Naive thymus-derived CD4-positive, alpha-beta T cell (primary cell): ENCODE measurements at regions not wholly inside any gene's neighbourhood (a gene's known extent, or its start where the extent isn't known, plus 50 kb on each side); places are given as distances from the start of the nearest gene placed in this dataset.

Experiments
- ATAC-seq: fragments of 150-1000 bp; cut with Tn5 transposase; 2 replicates; pipeline ENCODE4 v1.10.0; 2021; ENCODE audit warnings: mild to moderate bottlenecking, moderate library complexity
- CTCF ChIA-PET: fragments of 350-600 bp; sonication (Branson Sonifier 250); formaldehyde crosslinking; loops from one replicate; lab custom pipeline; 2021; ENCODE audit warnings: antibody characterized with exemption; lab: Charles Lee
- POLR2A ChIA-PET: fragments of 350-600 bp; sonication (Branson Sonifier 250); formaldehyde crosslinking; loops from one replicate; lab custom pipeline; 2021; ENCODE audit warnings: antibody characterized with exemption, inconsistent platforms; lab: Charles Lee
- DNase-seq, 9 donors: peaks; one replicate each; pipeline versions ENCODE4 v3.0.0 to v3.0.0-alpha.2; 2020 to 2022; ENCODE audit warnings: mixed read lengths in 1 of 9
- H3K27ac ChIP-seq: one replicate; pipeline ENCODE4 v1.7.0; 2013; ENCODE audit warnings: mild to moderate bottlenecking, low read depth, low read length, moderate library complexity
- H3K27me3 ChIP-seq, 2 donors: one replicate each; pipeline ENCODE4 v1.7.0; 2013; ENCODE audit warnings: low read length in 2 of 2, mild to moderate bottlenecking in 2 of 2, moderate library complexity in 2 of 2; ENCODE audit not compliant: control insufficient read depth in 2 of 2, insufficient read depth in 2 of 2
- H3K36me3 ChIP-seq, 3 experiments: 1 replicate in 2 of 3; 2 replicates in 1 of 3; pipeline ENCODE4 v1.7.0; 2013; ENCODE audit warnings: low read length in 3 of 3, mild to moderate bottlenecking in 3 of 3, moderate library complexity in 1 of 3; ENCODE audit not compliant: insufficient read depth in 3 of 3, control insufficient read depth in 2 of 3
- H3K4me1 ChIP-seq, 2 donors: one replicate each; pipeline ENCODE4 v1.7.0; 2013; ENCODE audit warnings: low read length in 2 of 2, mild to moderate bottlenecking in 2 of 2, moderate library complexity in 1 of 2; ENCODE audit not compliant: control insufficient read depth in 2 of 2, insufficient read depth in 2 of 2
- H3K4me3 ChIP-seq: 2 replicates; pipeline ENCODE4 v1.7.0; 2013; ENCODE audit warnings: mild to moderate bottlenecking, low read length
- H3K9me3 ChIP-seq, 3 experiments: 1 replicate in 2 of 3; 2 replicates in 1 of 3; pipeline ENCODE4 v1.7.0; 2013; ENCODE audit warnings: low read length in 3 of 3; ENCODE audit not compliant: control insufficient read depth in 2 of 3
- H3K27ac Mint-ChIP-seq, 9 donors: one replicate each; pipeline ENCODE4 v1.8.0; 2020 to 2022; ENCODE audit warnings: mixed read lengths in 9 of 9, mild to moderate bottlenecking in 8 of 9, moderate library complexity in 5 of 9, inconsistent platforms in 2 of 9
- H3K27me3 Mint-ChIP-seq, 5 donors: one replicate each; pipeline ENCODE4 v1.8.0; 2021 to 2022; ENCODE audit warnings: mixed read lengths in 5 of 5, mild to moderate bottlenecking in 1 of 5
- H3K36me3 Mint-ChIP-seq, 5 donors: one replicate each; pipeline ENCODE4 v1.8.0; 2020 to 2022; ENCODE audit warnings: mixed read lengths in 5 of 5, mild to moderate bottlenecking in 3 of 5, inconsistent platforms in 1 of 5
- H3K4me1 Mint-ChIP-seq, 7 donors: one replicate each; pipeline ENCODE4 v1.8.0; 2020 to 2022; ENCODE audit warnings: mixed read lengths in 7 of 7, mild to moderate bottlenecking in 3 of 7, inconsistent platforms in 1 of 7
- H3K4me3 Mint-ChIP-seq, 10 donors: one replicate each; pipeline ENCODE4 v1.8.0; 2020 to 2022; ENCODE audit warnings: mild to moderate bottlenecking in 10 of 10, mixed read lengths in 10 of 10, moderate library complexity in 6 of 10, inconsistent platforms in 2 of 10
- H3K9me3 Mint-ChIP-seq, 11 donors: one replicate each; pipeline ENCODE4 v1.8.0; 2020 to 2022; ENCODE audit warnings: mixed read lengths in 11 of 11, mild to moderate bottlenecking in 4 of 11, inconsistent platforms in 1 of 11, moderate library complexity in 1 of 11
- intact Hi-C, 2 donors: fragments of 100-400 bp; cut with micrococcal nuclease; formaldehyde crosslinking; loops; one replicate each; pipeline ENCODE4 v1.15.1; 2023

- CTCF ChIA-PET: no interaction called here
- Mint-ChIP-seq H3K27ac (no peak overlapping the region), H3K27me3 (peaks cover 0 to 7% (median 0%) of the 10 kb centered on the region in 5 donors), H3K4me3 (no peak overlapping the region), H3K36me3 (peaks cover 0 to 4% (median 0%) of the 10 kb centered on the region in 5 donors), H3K9me3 (peaks cover 0 to 3% (median 0%) of the 10 kb centered on the region in 11 donors), H3K4me1 (peaks cover 0 to 1% (median 0%) of the 10 kb centered on the region in 7 donors)
- no peaks in the 10 kb centered on the region for H3K9me3 ChIP-seq
- H3K36me3 ChIP-seq: no peaks in the 10 kb centered on the region
- no peak overlapping the region for H3K4me3 ChIP-seq
- no peaks in the 10 kb centered on the region for H3K4me1 ChIP-seq
- ATAC-seq (no peak), DNase-seq (no peak)
- POLR2A ChIA-PET: no interaction called here
- intact Hi-C loops: no loop called here
- H3K27me3 ChIP-seq: no peaks in the 10 kb centered on the region
- H3K27ac ChIP-seq: no peak overlapping the region
Measured at GRCh38 chr2:7878786-7879482, 802.9 kb upstream of the ID2 start.

GRCh38 chr2:7879483-7879835 is 802.4 kb upstream of the ID2 start:
- H3K4me3 Mint-ChIP-seq: no peak overlapping the region
- no peak overlapping the region for H3K4me3 ChIP-seq
- no peak overlapping the region for H3K27ac Mint-ChIP-seq
- H3K27me3 Mint-ChIP-seq: peaks cover 0 to 7% (median 0%) of the 10 kb centered on the region in 5 donors
- no peak for ATAC-seq
- peaks cover 0 to 4% (median 0%) of the 10 kb centered on the region in 5 donors for H3K36me3 Mint-ChIP-seq
- DNase-seq: no peak
- no peaks in the 10 kb centered on the region for H3K9me3 ChIP-seq
- peaks cover 0 to 4% (median 0%) of the 10 kb centered on the region in 7 donors for H3K4me1 Mint-ChIP-seq
- ChIA-PET CTCF (no interaction called here), POLR2A (no interaction called here)
- H3K36me3 ChIP-seq: no peaks in the 10 kb centered on the region
- H3K27ac ChIP-seq: no peak overlapping the region
- H3K9me3 Mint-ChIP-seq: peaks cover 0 to 6% (median 0%) of the 10 kb centered on the region in 11 donors
- H3K27me3 ChIP-seq: no peaks in the 10 kb centered on the region
- H3K4me1 ChIP-seq: no peaks in the 10 kb centered on the region
- intact Hi-C loops: no loop called here

- Histone ChIP-seq H3K4me1 (no peaks in the 10 kb centered on the region), H3K27me3 (no peaks in the 10 kb centered on the region), H3K27ac (no peak overlapping the region), H3K4me3 (no peak overlapping the region), H3K36me3 (no peaks in the 10 kb centered on the region), H3K9me3 (no peaks in the 10 kb centered on the region)
- H3K27ac Mint-ChIP-seq: no peak overlapping the region
- H3K27me3 Mint-ChIP-seq: peaks cover 0 to 7% (median 0%) of the 10 kb centered on the region in 5 donors
- DNase-seq: no peak
- ATAC-seq: no peak
- ChIA-PET POLR2A (no interaction called here), CTCF (no interaction called here)
- H3K4me3 Mint-ChIP-seq: no peak overlapping the region
- peaks cover 0 to 4% (median 0%) of the 10 kb centered on the region in 5 donors for H3K36me3 Mint-ChIP-seq
- peaks cover 0 to 4% (median 0%) of the 10 kb centered on the region in 7 donors for H3K4me1 Mint-ChIP-seq
- intact Hi-C loops: no loop called here
- peaks cover 0 to 6% (median 0%) of the 10 kb centered on the region in 11 donors for H3K9me3 Mint-ChIP-seq
Measured at GRCh38 chr2:7880126-7880525, 801.7 kb upstream of the ID2 start.

- Mint-ChIP-seq H3K27me3 (peaks cover 0 to 7% (median 0%) of the 10 kb centered on the region in 5 donors), H3K4me3 (no peak overlapping the region), H3K27ac (no peak overlapping the region), H3K36me3 (peaks cover 0 to 4% (median 0%) of the 10 kb centered on the region in 5 donors), H3K9me3 (peaks cover 0 to 6% (median 0%) of the 10 kb centered on the region in 11 donors), H3K4me1 (peaks cover 0 to 4% (median 0%) of the 10 kb centered on the region in 7 donors)
- CTCF ChIA-PET: no interaction called here
- POLR2A ChIA-PET: no interaction called here
- Histone ChIP-seq H3K27ac (no peak overlapping the region), H3K36me3 (no peaks in the 10 kb centered on the region), H3K27me3 (no peaks in the 10 kb centered on the region), H3K4me3 (no peak overlapping the region), H3K9me3 (no peaks in the 10 kb centered on the region), H3K4me1 (no peaks in the 10 kb centered on the region)
- no peak for ATAC-seq
- DNase-seq: no peak
- intact Hi-C loops: no loop called here
Measured at GRCh38 chr2:7880566-7880965, 801.3 kb upstream of the ID2 start.

GRCh38 chr2:7881063-7881462 is 800.8 kb upstream of the ID2 start:
- Histone ChIP-seq H3K27me3 (no peaks in the 10 kb centered on the region), H3K27ac (no peak overlapping the region), H3K4me1 (no peaks in the 10 kb centered on the region), H3K4me3 (no peak overlapping the region), H3K9me3 (no peaks in the 10 kb centered on the region), H3K36me3 (no peaks in the 10 kb centered on the region)
- intact Hi-C loops: no loop called here
- Mint-ChIP-seq H3K9me3 (peaks cover 0 to 6% (median 0%) of the 10 kb centered on the region in 11 donors), H3K27ac (no peak overlapping the region), H3K27me3 (peaks cover 0 to 7% (median 0%) of the 10 kb centered on the region in 5 donors), H3K36me3 (peaks cover 0 to 4% (median 0%) of the 10 kb centered on the region in 5 donors), H3K4me3 (no peak overlapping the region), H3K4me1 (peaks cover 0 to 4% (median 0%) of the 10 kb centered on the region in 7 donors)
- CTCF ChIA-PET: no interaction called here
- POLR2A ChIA-PET: no interaction called here
- no peak for ATAC-seq
- DNase-seq: no peak

GRCh38 chr2:7881466-7881865 is 800.4 kb upstream of the ID2 start:
- ATAC-seq (no peak), DNase-seq (no peak)
- Histone ChIP-seq H3K27ac (no peak overlapping the region), H3K36me3 (no peaks in the 10 kb centered on the region), H3K27me3 (no peaks in the 10 kb centered on the region), H3K9me3 (no peaks in the 10 kb centered on the region), H3K4me1 (no peaks in the 10 kb centered on the region), H3K4me3 (no peak overlapping the region)
- Mint-ChIP-seq H3K27me3 (peaks cover 0 to 7% (median 0%) of the 10 kb centered on the region in 5 donors), H3K4me3 (no peak overlapping the region), H3K36me3 (peaks cover 0 to 4% (median 0%) of the 10 kb centered on the region in 5 donors), H3K4me1 (peaks cover 0 to 4% (median 0%) of the 10 kb centered on the region in 7 donors), H3K27ac (no peak overlapping the region), H3K9me3 (peaks cover 0 to 6% (median 0%) of the 10 kb centered on the region in 11 donors)
- ChIA-PET POLR2A (no interaction called here), CTCF (no interaction called here)
- intact Hi-C loops: no loop called here

- intact Hi-C loops: no loop called here
- Mint-ChIP-seq H3K4me3 (no peak overlapping the region), H3K4me1 (peaks cover 0 to 4% (median 0%) of the 10 kb centered on the region in 7 donors), H3K27ac (no peak overlapping the region), H3K27me3 (no peaks in the 10 kb centered on the region), H3K36me3 (peaks cover 0 to 4% (median 0%) of the 10 kb centered on the region in 5 donors), H3K9me3 (peaks cover 0 to 6% (median 0%) of the 10 kb centered on the region in 11 donors)
- ATAC-seq (no peak), DNase-seq (no peak)
- CTCF ChIA-PET: no interaction called here
- no peaks in the 10 kb centered on the region for H3K36me3 ChIP-seq
- no peaks in the 10 kb centered on the region for H3K9me3 ChIP-seq
- POLR2A ChIA-PET: no interaction called here
- no peak overlapping the region for H3K27ac ChIP-seq
- H3K4me1 ChIP-seq: no peaks in the 10 kb centered on the region
- H3K27me3 ChIP-seq: no peaks in the 10 kb centered on the region
- H3K4me3 ChIP-seq: no peak overlapping the region
Measured at GRCh38 chr2:7882296-7882695, 799.6 kb upstream of the ID2 start.
